ENCODE measurements at regions not wholly inside any gene's neighbourhood (a gene's known extent, or its start where the extent isn't known, plus 50 kb on each side); places are given as distances from the start of the nearest gene placed in this dataset.

GRCh38 chr13:97538203-97538602 lies 104.2 kb downstream of the RAP2A start:
- TF ChIP-seq EP300 (IDR thresholded peaks at IDR 0.05) (no peak), CTCF (IDR thresholded peaks at IDR 0.05) (no peak), POLR2A (IDR thresholded peaks at IDR 0.05) (no peak)
